ENCODE measurements at regions not wholly inside any gene's neighbourhood (a gene's known extent, or its start where the extent isn't known, plus 50 kb on each side); places are given as distances from the start of the nearest gene placed in this dataset.
A peak's percentile ranks its signal among the peaks of the same experiment; 100 is the strongest.

DNA sequence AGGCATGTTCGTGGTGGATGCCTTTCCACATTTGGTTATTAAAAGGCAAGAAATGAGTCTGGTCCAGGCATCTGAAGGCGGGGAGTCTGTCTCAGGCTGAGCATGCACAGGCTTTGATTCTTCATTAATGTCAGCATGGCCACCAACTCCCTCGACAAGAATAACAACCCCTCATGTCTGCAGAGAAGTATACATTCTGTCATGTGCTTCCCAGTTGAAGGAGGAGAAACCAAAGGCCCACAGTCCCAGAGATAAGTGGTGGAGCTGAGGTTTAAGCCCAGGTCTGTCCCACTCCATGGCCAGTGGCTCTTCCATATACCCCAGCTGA lies 61.6 kb upstream of the LAPTM5 start:
- no peak for DNase-seq (ENCODE audit: low read depth in 2 of 2)

DNA sequence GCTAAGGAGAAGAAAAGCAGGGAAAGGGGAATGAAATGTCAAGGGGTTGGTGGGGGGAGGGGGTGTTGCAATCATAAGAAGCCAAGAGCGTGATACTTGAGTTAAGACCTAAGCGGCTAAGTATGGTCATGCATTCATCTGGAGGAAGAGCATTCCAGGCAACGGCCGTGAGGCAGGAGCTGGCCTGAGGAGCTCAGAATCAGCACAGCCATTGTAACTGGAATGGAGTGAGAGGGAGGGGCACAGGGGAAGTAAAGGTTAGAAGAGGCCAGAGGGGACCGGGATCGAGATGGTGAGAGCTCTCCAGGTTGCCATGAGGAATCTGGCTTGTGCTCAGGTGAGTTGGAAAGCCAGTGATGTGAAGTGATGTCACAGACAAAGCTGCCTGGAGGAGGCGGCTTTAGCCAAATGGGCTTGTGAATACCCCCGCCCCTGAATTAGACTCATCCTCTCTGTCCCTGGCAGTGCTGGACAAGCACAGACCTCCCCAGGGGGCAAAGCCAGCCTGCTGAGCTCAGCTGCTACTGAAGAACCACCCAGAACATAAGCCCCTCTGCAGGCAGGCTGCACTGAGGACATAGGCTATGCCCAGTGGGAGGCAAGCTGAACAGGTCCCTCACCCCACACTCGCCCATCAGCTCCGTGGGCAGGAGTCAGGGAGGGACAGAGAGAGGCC lies 61.1 kb upstream of the LAPTM5 start:
- DNase-seq (ENCODE audit: low read depth in 2 of 2) = peak in 1 of 2 experiments; percentile 25

DNA sequence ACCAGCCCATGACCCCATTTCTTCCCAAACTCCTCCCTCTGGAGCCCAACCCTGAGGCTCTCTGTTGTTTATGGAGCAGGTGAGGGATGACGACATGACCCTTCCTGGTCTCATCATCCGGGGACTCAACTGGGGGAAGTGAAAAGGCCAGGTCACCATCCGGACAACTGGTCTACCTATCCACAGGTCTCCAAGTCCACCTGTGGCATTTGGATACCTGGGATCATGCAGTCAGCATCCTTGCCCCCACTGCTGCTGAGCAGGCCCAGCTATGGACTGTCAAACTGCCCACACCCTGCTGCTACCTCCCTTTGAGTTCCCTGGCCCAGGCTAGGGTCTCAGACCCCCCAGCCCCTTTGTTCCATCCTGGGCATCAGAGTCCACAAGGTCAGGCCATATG lies 60.0 kb upstream of the LAPTM5 start:
- no peak for DNase-seq (ENCODE audit: low read depth in 2 of 2)

DNA sequence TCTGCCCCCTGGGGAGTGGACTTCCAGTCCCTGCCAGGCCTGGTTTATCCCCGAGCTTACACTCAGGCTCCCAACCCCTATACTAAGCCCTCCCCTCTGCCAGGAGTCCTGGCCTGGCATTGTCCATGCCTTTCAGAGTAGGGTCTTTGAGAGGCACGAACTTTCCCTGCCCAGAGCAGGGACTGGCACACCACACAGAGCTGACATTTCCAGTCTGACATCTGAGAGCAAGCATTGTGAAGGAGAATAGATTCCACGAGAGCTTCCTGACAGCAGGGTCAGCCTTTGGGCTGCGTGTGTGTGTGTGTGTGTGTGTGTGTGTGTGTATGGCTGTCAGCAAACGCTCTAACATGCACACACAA lies 59.5 kb upstream of the LAPTM5 start:
- no peak for DNase-seq (ENCODE audit: low read depth in 2 of 2)

DNA sequence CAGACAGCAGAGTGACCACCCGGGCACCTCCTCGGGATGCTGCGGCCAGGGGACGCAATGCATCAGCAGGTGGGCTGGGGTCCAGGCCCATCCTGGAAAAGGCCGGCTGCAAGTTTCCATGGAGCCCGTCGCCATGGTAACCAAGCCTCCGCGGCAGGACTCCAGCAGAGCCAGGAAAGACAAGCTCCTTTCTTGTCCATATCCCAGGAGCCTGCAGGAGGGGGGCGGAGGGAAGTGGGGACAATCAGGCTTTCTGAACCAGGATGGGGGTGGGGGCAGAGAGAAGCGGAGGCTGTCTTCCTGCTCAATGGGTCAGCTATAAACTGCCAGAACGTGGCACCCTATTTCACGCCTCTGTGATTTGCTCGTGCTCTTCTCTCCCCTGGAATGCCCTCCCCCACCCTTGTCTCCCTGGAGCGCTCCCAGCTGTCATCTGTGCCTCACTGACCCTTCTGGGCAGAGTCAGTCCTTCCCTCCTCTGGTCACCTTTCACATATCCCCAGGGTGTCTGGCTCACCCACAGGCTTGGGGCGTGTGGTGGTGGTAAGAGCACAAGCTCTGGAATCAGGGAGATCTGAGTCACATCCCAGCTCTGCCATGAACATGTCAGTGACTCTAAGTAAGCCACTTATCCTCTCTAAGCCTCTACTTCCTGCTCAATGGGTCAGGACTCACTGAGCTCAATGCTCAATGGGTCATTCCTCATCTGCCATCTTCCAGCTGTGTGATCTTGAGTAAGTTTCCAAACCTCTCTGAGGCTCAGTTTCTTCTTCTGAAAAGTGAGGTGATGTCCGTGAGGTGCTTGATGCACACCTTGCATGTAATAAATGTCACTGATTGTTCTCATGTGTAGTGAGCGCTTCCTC lies 58.9 kb upstream of the LAPTM5 start:
- peak in 1 of 2 experiments; percentile 19 for DNase-seq (ENCODE audit: low read depth in 2 of 2)

DNA sequence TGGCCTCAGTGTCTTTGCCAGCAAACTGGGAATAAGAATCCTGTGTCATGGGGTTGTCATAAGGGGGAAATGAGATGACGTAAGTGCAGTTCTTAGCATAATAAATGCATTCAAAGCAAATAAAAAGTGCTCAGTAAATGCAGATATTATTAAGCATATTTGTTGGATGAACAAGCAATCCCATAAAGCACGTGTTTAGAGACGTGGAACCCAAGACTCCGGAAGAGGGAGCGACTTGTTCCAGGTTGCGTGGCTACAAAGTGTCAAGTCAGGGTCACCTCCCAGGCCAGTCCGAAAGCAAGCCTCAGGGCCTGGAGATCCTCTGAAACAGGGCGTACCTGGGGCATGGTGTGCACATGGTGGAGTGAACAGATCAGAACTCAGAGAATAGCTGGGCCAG lies 58.0 kb upstream of the LAPTM5 start:
- DNase-seq (ENCODE audit: low read depth in 2 of 2) = no peak

DNA sequence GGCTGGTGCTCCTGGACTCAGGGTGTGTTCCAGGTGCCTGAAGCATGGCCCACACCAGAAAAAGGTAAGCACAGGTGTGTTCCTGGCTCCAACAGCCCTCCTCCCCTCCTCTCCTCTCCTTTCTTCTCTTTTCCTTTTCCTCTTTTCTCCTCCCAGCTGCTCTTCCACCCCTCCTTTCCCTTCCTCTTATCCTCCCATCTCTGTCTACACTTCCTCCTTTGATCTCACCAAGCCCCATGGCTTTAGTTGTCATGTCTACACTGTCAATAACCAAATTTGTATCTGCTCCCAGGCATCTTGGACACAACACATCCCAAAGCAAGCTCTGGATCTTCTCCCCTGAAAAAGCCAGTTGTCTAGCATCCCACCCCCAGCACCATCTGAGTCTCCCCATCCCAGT lies 56.7 kb upstream of the LAPTM5 start:
- DNase-seq (ENCODE audit: low read depth in 2 of 2) = no peak

DNA sequence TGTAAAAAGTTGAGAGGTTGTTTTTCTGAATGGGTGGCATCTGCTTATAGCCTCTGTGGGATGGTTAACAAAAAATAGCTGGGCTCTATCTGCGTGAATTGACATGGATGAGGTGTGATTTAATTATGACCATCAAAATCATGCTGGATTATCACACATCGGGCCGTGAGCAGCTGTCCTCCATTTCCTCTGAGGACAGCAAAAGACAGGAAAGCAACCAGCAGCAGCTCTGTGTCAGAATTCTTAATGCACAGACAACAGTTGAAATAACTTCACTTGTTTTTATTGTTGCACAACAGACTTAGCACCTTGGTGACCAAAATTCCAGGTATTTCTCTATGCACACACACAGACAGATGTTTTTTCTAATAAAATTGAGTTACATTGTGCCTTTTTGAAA lies 54.5 kb upstream of the LAPTM5 start:
- DNase-seq (ENCODE audit: low read depth in 2 of 2) = no peak

DNA sequence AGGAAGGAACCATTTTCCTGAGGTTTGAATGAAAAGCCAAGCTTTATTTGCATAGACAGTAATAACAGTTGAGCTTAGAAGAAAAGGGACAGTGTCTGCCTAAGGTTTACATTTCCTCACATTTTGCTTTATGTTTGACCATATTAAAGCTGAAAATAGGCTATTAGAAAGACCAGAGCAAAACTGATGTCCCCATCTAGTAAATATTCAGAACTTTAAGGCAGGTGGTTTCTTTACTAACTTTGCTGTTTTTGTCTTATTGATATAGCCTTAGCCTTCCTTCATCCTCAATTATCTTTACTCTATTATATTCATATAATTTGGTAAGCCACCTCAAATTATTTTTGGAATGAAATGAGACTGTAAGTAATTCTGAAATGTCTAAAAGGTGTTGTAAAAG lies 53.6 kb upstream of the LAPTM5 start:
- DNase-seq (ENCODE audit: low read depth in 2 of 2) = no peak

DNA sequence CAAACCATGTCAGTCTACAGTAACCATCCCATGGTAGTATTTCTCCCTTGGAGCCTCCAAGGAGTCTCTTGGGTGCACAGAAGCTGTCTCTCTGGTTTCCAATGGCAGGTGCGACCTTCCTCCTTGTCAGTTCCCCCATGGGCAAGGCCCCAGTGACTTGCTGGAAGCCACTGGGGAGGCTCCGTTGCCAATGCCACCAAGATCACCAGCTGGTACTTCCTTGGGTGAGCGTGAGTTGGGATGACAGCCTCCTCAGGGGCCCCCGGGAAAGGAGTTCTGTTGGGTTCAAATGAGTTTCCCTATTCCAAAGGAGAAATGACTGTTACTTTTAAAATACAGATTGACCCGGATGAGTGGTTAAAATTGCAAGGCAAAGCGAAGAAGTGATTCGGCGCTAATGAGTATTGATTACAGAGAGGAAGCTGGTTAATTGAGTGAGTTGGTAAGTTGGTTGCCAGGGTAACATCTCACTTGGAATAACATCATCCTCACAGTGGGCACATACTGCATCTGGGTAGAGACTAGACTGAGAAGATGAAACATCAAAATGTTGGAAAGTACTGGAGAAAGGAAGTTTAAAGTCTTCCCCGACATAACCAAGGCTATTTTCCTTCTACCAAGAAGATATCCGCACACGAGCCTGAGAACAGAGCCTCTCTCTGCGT lies 53.0 kb upstream of the LAPTM5 start:
- no peak for DNase-seq (ENCODE audit: low read depth in 2 of 2)

DNA sequence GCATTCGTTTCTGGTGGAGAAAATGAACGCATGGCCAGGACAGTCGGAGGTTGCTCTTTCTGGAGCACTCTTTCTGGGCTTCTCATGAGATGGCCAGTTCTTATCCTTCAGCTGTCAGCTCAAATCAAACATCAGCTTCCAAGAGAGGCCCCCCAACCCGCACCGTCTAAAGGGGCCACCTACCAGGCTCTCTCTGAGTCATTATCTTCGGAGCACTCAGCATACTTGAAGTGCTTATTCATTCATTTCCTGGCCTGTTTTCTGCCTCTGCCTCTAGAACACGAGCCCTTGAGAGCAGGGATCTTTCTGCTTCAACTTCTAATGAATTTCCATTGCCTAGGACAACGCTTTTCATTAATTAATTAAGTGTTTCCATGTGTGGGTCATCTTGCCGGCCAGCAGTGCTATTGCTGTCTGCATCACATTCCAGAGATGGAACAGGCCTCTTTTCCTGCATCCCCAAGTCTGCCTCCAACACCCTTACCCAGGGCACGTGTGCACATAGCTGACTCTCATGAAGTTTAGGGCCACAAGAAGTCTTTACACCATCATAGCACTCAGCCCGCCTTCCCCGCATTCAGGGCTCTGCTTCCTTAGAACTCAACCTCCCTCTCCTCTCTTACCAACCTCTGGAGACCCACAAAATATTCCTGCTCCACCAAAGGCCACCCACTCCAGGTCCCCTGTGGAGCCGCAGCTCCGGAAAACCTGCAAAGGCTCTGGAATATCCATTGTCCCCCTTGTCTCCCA lies 52.1 kb upstream of the LAPTM5 start:
- peak; percentile 75 for DNase-seq (ENCODE audit: low read depth in 2 of 2)

DNA sequence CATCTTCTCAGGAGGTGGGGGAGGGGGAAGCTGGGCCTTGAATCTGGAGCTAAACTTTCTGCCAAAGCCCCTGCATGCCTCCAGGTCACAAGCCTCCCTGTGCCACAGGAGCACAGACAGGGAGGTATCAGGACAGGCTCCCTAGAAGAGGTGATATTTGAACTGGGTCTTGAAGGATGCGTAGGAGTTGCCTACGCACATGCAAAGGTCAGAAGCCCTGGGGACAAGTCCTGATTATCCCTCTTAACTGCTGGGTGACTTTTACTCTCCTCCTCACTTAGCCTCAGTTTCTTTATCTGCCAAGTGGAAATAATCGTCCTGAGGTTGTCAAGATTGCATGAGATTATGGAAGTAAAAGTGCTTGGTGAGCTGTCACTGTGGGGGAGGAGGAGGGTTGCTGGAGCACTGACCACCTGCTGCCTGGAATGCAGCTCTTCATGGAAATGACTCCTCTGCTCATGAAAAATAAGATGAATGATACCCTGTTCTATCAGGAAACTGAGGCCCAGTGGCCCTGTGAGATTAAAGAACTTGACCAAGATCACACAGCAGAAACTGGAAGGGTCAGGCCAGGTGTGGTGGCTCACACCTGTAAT lies 50.6 kb upstream of the LAPTM5 start:
- no peak for DNase-seq (ENCODE audit: low read depth in 2 of 2)

DNA sequence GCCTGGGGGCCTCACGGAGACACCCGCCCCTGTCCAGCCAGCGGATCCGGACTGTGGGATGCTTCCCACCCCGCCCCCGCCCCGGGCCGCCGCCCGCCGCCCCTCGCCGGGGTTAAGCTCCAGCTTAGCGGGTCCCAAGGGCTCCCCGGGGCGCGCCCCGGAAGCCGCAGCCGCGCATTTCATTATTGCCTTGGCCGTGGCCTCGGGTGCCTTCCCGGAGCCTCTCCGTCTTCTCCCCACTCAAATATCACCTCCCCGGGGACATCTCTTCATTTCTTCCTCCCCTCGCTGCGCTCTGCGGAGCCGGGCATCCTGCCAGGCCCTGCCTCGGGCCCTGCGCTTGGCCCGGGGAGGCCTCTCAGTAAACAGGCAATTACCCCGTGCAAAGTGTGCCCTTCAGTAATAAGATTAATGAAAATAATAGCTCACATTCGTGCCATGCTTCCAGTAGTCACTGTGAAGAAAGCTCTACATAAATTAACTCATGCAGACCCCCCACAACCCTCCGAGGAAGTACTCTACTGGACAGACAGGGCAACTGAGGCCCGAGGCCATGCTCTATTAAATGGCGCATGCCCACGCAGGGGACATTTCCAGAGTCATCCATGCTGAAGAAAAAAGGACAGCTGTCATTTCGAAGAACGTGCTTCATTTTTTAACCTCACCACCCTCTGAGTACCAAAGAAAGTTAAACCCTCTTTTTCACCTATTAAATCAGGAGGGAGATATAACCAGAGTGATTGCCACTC lies 49.9 kb upstream of the LAPTM5 start:
- peak in 1 of 2 experiments; percentile 42 for DNase-seq (ENCODE audit: low read depth in 2 of 2)
